Heart left ventricle (tissue), 13 donors: ENCODE measurements at regions not wholly inside any gene's neighbourhood (a gene's known extent, or its start where the extent isn't known, plus 50 kb on each side); places are given as distances from the start of the nearest gene placed in this dataset.

ENCODE experiments used
- POLR2A ChIP-seq, 2 donors: fragments of 450-650 bp; IDR thresholded peaks; one replicate each; pipeline ENCODE4 v1.6.1; 2017; ENCODE audit warnings: antibody characterized with exemption in 2 of 2, mild to moderate bottlenecking in 2 of 2, moderate library complexity in 2 of 2
- TF ChIP-seq, protein P1 (sequence below), 12 donors: fragments of 200-600 bp; sonication (generic) in 4 of 12; IDR thresholded peaks; one replicate each; pipeline versions ENCODE4 v1.5.0 to v1.8.0; 2018 to 2022; ENCODE audit warnings: antibody characterized with exemption in 12 of 12, mild to moderate bottlenecking in 5 of 12
- donor health status: ischemic (EF 13 %, LVEDD 7.1; RV severe dilation, severe dysfunction).
- donor health status: DM: no; HTN: yes; CAD: no.
- donor health status: DM: no; HTN: no; CAD: no.
- donor health status: ischemic (EF 25% LVEDD 6.9; RV normal size, moderate dysfunction).
- donor health status: ischemic (EF 25% LVEDD 5.7; RV mildly dilated, moderate dysfunction).
- donor health status: ischemic (EF 35%, LVEDD 5.7; RV mildly dilated, moderate dysfunction).
- donor health status: nonischemic (EF 11% LVEDD 7.7; RV severe dilation, severe dysfunction).
- donor health status: DM: yes; HTN: yes; CAD: no.
- donor health status: PGD.
- donor health status: ischemic (EF 29% LVEDD 5.4; RV normal size, mild dysfunction).
- donor health status: nonischemic (EF 23%, LVEDD 6.1; RV moderate dilation, normal function).

DNA sequence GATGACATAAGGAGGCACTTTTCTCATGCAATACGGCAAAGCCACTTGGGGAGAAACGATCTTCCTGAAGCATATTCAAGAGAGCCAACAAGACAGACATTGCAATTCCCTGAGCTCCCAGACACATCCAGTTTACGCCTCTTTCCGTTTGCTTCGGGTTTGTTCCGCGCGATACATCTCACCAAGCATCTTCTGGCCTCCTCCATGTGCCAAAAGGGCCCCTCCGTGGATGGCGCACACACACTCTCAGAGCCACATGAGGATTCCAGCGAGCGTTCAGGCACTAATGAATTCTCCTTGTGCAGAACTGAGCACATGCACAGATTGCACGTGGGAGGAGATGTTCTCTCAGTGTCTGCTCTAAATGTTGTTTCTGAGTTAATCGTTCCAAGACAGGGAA, 146.7 kb upstream of the SHISA6 start:
- TF ChIP-seq POLR2A (IDR thresholded peaks at IDR 0.05), result no peak
- TF ChIP-seq, protein P1, sequence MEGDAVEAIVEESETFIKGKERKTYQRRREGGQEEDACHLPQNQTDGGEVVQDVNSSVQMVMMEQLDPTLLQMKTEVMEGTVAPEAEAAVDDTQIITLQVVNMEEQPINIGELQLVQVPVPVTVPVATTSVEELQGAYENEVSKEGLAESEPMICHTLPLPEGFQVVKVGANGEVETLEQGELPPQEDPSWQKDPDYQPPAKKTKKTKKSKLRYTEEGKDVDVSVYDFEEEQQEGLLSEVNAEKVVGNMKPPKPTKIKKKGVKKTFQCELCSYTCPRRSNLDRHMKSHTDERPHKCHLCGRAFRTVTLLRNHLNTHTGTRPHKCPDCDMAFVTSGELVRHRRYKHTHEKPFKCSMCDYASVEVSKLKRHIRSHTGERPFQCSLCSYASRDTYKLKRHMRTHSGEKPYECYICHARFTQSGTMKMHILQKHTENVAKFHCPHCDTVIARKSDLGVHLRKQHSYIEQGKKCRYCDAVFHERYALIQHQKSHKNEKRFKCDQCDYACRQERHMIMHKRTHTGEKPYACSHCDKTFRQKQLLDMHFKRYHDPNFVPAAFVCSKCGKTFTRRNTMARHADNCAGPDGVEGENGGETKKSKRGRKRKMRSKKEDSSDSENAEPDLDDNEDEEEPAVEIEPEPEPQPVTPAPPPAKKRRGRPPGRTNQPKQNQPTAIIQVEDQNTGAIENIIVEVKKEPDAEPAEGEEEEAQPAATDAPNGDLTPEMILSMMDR (IDR thresholded peaks at IDR 0.05), result no peak
